ENCODE measurements at regions not wholly inside any gene's neighbourhood (a gene's known extent, or its start where the extent isn't known, plus 50 kb on each side); places are given as distances from the start of the nearest gene placed in this dataset.

DNA sequence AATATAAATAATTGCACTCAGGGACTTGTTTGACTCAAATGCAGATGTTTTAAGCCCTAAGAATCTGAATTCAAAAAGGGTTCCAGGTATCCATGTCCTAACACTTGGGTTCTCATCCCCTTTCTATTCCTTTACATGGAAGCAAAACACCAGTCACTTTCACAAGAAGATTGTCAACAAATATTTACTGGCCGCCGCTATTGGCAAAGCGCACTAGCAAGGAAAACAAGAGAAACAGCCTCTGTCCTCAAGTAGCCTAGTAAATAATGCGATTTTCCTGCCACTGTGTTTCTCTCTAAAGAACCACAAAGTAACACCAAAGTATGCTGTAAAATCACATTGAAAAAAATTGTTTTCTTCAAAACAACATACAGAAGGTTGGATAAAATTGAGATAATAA, 66.7 kb upstream of the EZH2 start:
- no peaks in the 10 kb centered on the region for H3F3A ChIP-seq (ENCODE audit: insufficient read depth)
- no peak overlapping the region for H3K4me3 ChIP-seq (ENCODE audit: insufficient read depth, low read length, poor library complexity, severe bottlenecking)
- no peak overlapping the region for H3K9ac ChIP-seq (ENCODE audit: low read length)
- TF ChIP-seq EZH2phosphoT487 (conservative IDR thresholded peaks at IDR 0.05; ENCODE audit: low read length) = no peak
- TF ChIP-seq CTCF (IDR thresholded peaks at IDR 0.05; ENCODE audit: insufficient read depth, low read length, poor library complexity, severe bottlenecking) = no peak
- no peak overlapping the region for H2AFZ ChIP-seq (ENCODE audit: low read depth, low read length, severe bottlenecking)
- no peaks in the 10 kb centered on the region for H3K9me3 ChIP-seq (ENCODE audit: insufficient read depth, low read length)
- H3K79me2 ChIP-seq (ENCODE audit: insufficient read depth, low read length) = no peaks in the 10 kb centered on the region
- no peaks in the 10 kb centered on the region for H4K20me1 ChIP-seq (ENCODE audit: low read depth, low read length)
- H3K9me2 ChIP-seq (replicated peaks; ENCODE audit: insufficient read depth, low read length) = no peaks in the 10 kb centered on the region
- H3K36me3 ChIP-seq (ENCODE audit: low read length) = no peaks in the 10 kb centered on the region
- no peak overlapping the region for H3K4me2 ChIP-seq (ENCODE audit: low read depth, low read length, poor library complexity, severe bottlenecking)
- H3K27ac ChIP-seq (ENCODE audit: low read depth, low read length) = no peak overlapping the region
- H3K27me3 ChIP-seq (ENCODE audit: low read length) = no peaks in the 10 kb centered on the region

DNA sequence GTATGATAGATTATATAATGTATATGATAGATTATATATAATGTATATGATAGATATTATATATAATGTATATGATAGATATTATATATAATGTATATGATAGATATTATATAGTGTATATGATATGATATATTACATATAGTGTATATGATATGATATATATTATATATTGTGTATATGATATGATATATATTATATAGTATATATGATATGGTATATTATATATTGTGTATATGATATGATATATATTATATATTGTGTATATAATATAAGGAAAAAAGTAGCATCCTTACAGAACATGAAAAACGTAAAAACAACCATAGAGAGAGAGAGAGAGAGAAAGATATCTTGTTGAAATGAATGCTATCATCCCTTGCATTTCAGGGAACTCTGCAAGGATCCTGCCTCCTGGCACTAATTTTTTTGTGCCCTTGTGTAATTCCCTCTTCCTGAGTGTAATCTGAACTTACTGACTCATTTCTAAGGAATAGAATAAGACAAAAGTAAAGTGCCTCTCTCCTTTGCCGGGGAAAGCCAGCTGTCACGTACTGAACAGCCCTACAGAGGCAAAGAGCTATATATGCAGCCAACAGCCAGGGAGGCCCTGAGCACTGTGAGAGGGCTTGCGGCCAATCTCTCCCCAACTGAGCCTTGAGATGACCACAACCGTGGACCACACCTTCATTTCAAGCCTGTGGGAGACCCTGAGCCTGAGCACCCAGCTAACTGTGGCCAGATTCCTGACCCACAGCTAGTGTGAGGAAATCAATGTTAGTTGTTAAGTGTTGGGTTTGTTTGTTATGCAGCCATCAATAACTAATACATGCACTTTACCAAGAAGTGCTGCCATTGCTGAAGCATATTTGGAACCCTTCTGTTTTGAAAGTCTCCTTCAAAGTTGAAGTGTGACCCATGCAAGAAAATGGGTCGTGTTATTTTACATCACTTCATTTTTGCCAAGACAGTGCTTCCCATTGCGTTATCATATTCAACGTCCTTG, 61.1 kb upstream of the EZH2 start:
- Histone ChIP-seq H3K4me3 (ENCODE audit: insufficient read depth, low read length, poor library complexity, severe bottlenecking) (no peak overlapping the region), H3K9me3 (ENCODE audit: insufficient read depth, low read length) (no peaks in the 10 kb centered on the region), H4K20me1 (ENCODE audit: low read depth, low read length) (no peaks in the 10 kb centered on the region), H3K36me3 (ENCODE audit: low read length) (no peaks in the 10 kb centered on the region), H3K27ac (ENCODE audit: low read depth, low read length) (no peak overlapping the region), H3K79me2 (ENCODE audit: insufficient read depth, low read length) (no peaks in the 10 kb centered on the region), H3K4me2 (ENCODE audit: low read depth, low read length, poor library complexity, severe bottlenecking) (no peak overlapping the region), H3K27me3 (ENCODE audit: low read length) (no peaks in the 10 kb centered on the region), H3K9me2 (replicated peaks; ENCODE audit: insufficient read depth, low read length) (no peaks in the 10 kb centered on the region), H3F3A (ENCODE audit: insufficient read depth) (peaks cover 14% of the 10 kb centered on the region), H3K9ac (ENCODE audit: low read length) (no peak overlapping the region), H2AFZ (ENCODE audit: low read depth, low read length, severe bottlenecking) (no peak overlapping the region)
- TF ChIP-seq EZH2phosphoT487 (conservative IDR thresholded peaks at IDR 0.05; ENCODE audit: low read length) (no peak), CTCF (IDR thresholded peaks at IDR 0.05; ENCODE audit: insufficient read depth, low read length, poor library complexity, severe bottlenecking) (no peak)

- no peaks in the 10 kb centered on the region for H3K79me2 ChIP-seq (ENCODE audit: insufficient read depth, low read length)
- peaks cover 24% of the 10 kb centered on the region for H3F3A ChIP-seq (ENCODE audit: insufficient read depth)
- no peaks in the 10 kb centered on the region for H3K36me3 ChIP-seq (ENCODE audit: low read length)
- peak overlapping the region; percentile 39 for H3K27ac ChIP-seq (ENCODE audit: low read depth, low read length)
- no peaks in the 10 kb centered on the region for H4K20me1 ChIP-seq (ENCODE audit: low read depth, low read length)
- peak overlapping the region; percentile 81 for H3K4me3 ChIP-seq (ENCODE audit: insufficient read depth, low read length, poor library complexity, severe bottlenecking)
- H3K9me3 ChIP-seq (ENCODE audit: insufficient read depth, low read length) = no peaks in the 10 kb centered on the region
- H3K9me2 ChIP-seq (replicated peaks; ENCODE audit: insufficient read depth, low read length) = no peaks in the 10 kb centered on the region
- peak overlapping the region; percentile 98 for H2AFZ ChIP-seq (ENCODE audit: low read depth, low read length, severe bottlenecking)
- H3K4me2 ChIP-seq (ENCODE audit: low read depth, low read length, poor library complexity, severe bottlenecking) = peak overlapping the region; percentile 97
- H3K9ac ChIP-seq (ENCODE audit: low read length) = peak overlapping the region; percentile 80
- TF ChIP-seq EZH2phosphoT487 (conservative IDR thresholded peaks at IDR 0.05; ENCODE audit: low read length) (no peak), CTCF (IDR thresholded peaks at IDR 0.05; ENCODE audit: insufficient read depth, low read length, poor library complexity, severe bottlenecking) (no peak)
- H3K27me3 ChIP-seq (ENCODE audit: low read length) = no peaks in the 10 kb centered on the region
Measured at GRCh38 chr7:148941598-148942275, 57.6 kb upstream of the EZH2 start.

Measured in SU-DHL-6 (cell line).